Glutamatergic neuron (in vitro differentiated cells): ENCODE measurements at regions not wholly inside any gene's neighbourhood (a gene's known extent, or its start where the extent isn't known, plus 50 kb on each side); places are given as distances from the start of the nearest gene placed in this dataset.

Experiments
- DNase-seq: peaks from one replicate; pipeline ENCODE4 v3.0.0; 2022
- H3K27ac Mint-ChIP-seq: one replicate; pipeline ENCODE4 v1.8.0; 2020; ENCODE audit warnings: mild to moderate bottlenecking, mixed read lengths, inconsistent platforms; ENCODE audit not compliant: unreplicated experiment
- H3K27me3 Mint-ChIP-seq: one replicate; pipeline ENCODE4 v1.8.0; 2020; ENCODE audit warnings: mild to moderate bottlenecking, moderate library complexity, mixed read lengths, inconsistent platforms; ENCODE audit not compliant: unreplicated experiment
- H3K36me3 Mint-ChIP-seq: one replicate; pipeline ENCODE4 v1.8.0; 2020; ENCODE audit warnings: mild to moderate bottlenecking, mixed read lengths, inconsistent platforms; ENCODE audit not compliant: unreplicated experiment
- H3K4me1 Mint-ChIP-seq: one replicate; pipeline ENCODE4 v1.8.0; 2020; ENCODE audit warnings: mild to moderate bottlenecking, low read depth, mixed read lengths, inconsistent platforms; ENCODE audit not compliant: unreplicated experiment
- H3K4me3 Mint-ChIP-seq: one replicate; pipeline ENCODE4 v1.8.0; 2020; ENCODE audit warnings: mild to moderate bottlenecking, mixed read lengths, inconsistent platforms; ENCODE audit not compliant: unreplicated experiment
- H3K9me3 Mint-ChIP-seq: one replicate; pipeline ENCODE4 v1.8.0; 2020; ENCODE audit warnings: mild to moderate bottlenecking, moderate library complexity, mixed read lengths, inconsistent platforms; ENCODE audit not compliant: unreplicated experiment
- TF ChIP-seq, protein P1 (sequence below): fragments of 200-600 bp; sonication (generic); IDR thresholded peaks from one replicate; pipeline ENCODE4 v1.5.0; 2021; ENCODE audit not compliant: partially characterized antibody, unreplicated experiment

DNA sequence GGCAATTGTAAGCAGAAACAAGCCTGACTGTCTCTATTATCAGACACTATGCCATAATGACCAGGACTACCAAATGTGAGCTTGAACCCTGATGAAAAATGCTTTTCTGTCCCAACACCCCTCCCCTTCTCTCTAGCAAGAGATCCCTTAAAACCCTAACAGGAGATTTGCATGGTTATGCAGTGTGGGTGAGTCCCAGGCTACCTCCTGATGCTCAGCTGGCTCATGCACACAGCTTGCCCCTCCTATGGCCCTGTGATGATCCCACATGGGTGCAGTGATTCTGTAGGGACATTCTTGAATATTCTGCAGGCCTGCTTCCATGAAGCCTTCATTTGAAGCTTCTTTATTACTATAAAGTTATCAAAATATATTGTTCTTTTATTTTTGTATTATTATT, 357.4 kb downstream of the AKAIN1 start:
- DNase-seq: no peak
- Mint-ChIP-seq H3K36me3 (no peaks in the 10 kb centered on the region), H3K27ac (no peak overlapping the region), H3K27me3 (no peaks in the 10 kb centered on the region), H3K9me3 (no peaks in the 10 kb centered on the region), H3K4me3 (no peak overlapping the region), H3K4me1 (no peaks in the 10 kb centered on the region)
- TF ChIP-seq, protein P1, sequence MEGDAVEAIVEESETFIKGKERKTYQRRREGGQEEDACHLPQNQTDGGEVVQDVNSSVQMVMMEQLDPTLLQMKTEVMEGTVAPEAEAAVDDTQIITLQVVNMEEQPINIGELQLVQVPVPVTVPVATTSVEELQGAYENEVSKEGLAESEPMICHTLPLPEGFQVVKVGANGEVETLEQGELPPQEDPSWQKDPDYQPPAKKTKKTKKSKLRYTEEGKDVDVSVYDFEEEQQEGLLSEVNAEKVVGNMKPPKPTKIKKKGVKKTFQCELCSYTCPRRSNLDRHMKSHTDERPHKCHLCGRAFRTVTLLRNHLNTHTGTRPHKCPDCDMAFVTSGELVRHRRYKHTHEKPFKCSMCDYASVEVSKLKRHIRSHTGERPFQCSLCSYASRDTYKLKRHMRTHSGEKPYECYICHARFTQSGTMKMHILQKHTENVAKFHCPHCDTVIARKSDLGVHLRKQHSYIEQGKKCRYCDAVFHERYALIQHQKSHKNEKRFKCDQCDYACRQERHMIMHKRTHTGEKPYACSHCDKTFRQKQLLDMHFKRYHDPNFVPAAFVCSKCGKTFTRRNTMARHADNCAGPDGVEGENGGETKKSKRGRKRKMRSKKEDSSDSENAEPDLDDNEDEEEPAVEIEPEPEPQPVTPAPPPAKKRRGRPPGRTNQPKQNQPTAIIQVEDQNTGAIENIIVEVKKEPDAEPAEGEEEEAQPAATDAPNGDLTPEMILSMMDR: no peak

DNA sequence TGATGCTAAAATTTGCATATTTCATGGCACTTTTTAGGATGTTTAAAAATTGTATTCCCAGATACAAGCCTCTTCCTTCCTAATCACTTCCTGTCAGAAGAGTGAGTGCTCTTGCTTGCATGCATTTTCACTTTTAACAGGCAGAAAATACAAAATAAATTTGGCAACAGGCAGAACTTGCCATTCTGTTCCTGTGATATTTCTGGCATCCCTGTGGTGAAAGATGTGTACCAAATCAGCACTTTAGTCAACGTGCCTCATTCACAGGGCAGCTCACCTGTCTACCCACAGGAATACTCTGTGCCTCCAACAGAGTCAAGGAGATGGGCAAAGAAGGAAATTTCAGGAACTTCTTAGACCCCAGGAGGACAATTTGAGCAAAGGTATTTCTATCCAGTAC, 360.9 kb downstream of the AKAIN1 start:
- Mint-ChIP-seq H3K27me3 (no peaks in the 10 kb centered on the region), H3K4me1 (no peaks in the 10 kb centered on the region), H3K27ac (no peak overlapping the region), H3K4me3 (no peak overlapping the region), H3K36me3 (no peaks in the 10 kb centered on the region), H3K9me3 (no peaks in the 10 kb centered on the region)
- DNase-seq: no peak
- TF ChIP-seq, protein P1: no peak

DNA sequence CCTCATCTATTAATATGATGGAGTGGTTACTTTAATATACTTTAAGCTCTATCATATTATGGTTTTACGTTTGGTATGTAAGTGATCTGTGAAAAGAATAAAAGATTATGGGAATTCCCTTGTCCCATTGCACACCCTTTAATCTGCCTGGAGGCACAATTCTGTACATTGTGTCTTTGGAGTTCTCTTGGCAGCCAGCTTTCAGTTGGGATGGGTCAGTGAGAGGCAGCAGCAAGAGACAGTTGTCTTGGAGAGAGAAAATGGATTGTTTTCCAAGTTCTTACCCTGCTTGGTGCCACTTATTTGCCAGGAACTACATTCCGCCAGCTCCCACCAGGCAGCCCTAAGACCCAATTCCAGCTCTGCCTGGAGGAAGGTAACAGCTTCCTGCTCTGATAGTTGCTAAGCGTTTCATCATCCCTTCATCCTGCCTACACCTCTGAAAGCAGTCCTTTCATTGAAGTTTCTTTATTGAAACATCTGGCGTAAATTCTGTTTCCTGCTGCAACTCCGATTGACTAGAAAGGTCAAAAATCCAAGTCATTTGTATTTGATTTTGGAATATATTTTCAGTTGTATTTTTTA, 365.2 kb downstream of the AKAIN1 start:
- TF ChIP-seq, protein P1: no peak
- H3K9me3 Mint-ChIP-seq: no peaks in the 10 kb centered on the region
- H3K27ac Mint-ChIP-seq: no peak overlapping the region
- no peaks in the 10 kb centered on the region for H3K27me3 Mint-ChIP-seq
- no peaks in the 10 kb centered on the region for H3K36me3 Mint-ChIP-seq
- no peak overlapping the region for H3K4me3 Mint-ChIP-seq
- no peak for DNase-seq
- H3K4me1 Mint-ChIP-seq: no peaks in the 10 kb centered on the region

DNA sequence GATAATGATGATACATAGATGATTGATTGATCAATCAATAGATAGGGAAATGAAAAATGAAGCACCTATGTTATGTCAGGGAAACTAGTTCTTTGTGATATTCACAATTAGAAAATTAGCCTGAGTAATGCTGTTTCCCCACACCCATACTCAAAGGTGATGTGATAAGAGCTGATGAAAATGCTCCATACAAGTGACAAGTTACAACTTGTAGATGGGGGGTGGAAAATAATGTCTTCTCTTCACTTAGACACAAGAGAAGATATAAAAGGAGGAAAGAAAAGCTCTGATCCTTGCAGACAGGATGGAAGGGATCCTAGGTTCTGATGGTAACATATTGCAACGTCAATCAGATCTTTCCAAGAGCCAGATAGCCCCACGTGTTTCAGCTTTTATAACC, 365.9 kb downstream of the AKAIN1 start:
- TF ChIP-seq, protein P1: no peak
- Mint-ChIP-seq H3K27me3 (no peaks in the 10 kb centered on the region), H3K4me1 (no peaks in the 10 kb centered on the region), H3K27ac (no peak overlapping the region), H3K36me3 (no peaks in the 10 kb centered on the region), H3K4me3 (no peak overlapping the region), H3K9me3 (no peaks in the 10 kb centered on the region)
- no peak for DNase-seq

DNA sequence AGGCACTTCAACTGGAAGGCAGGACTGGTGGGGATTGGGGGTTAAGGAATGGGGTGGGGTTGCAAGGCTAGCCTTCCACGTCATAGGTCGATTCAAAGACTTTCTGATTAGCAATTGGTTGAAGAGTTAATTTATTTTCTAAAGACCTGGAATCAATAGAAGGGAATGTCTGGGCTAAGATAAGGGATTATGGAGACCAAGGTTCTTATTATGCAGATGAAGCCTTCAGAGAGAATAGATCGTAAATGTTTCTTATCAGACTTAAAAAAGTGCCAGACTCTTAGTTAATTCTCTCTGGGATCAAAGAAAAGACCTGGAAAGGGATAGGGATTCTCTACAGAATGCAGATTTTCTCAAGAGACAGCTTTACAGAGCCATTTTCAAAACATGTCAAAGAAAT, 368.0 kb upstream of the DLGAP1 start:
- TF ChIP-seq, protein P1: no peak
- no peaks in the 10 kb centered on the region for H3K36me3 Mint-ChIP-seq
- H3K4me3 Mint-ChIP-seq: no peak overlapping the region
- DNase-seq: no peak
- no peaks in the 10 kb centered on the region for H3K27me3 Mint-ChIP-seq
- H3K9me3 Mint-ChIP-seq: no peaks in the 10 kb centered on the region
- H3K27ac Mint-ChIP-seq: no peak overlapping the region
- H3K4me1 Mint-ChIP-seq: no peaks in the 10 kb centered on the region
